HL-60 (cell line): ENCODE measurements at regions not wholly inside any gene's neighbourhood (a gene's known extent, or its start where the extent isn't known, plus 50 kb on each side); places are given as distances from the start of the nearest gene placed in this dataset.

ENCODE experiments used
- DNase-seq, 2 experiments: peaks; one replicate each; pipeline ENCODE4 v3.0.0-alpha.2; 2010 to 2020; ENCODE audit warnings: low read depth in 1 of 2, low spot score in 1 of 2
- H3K27ac ChIP-seq: fragments of 250-450 bp; sonication (Bioruptor Pico); replicated peaks from 2 replicates; pipeline ENCODE4 v1.5.1; 2020; ENCODE audit warnings: mild to moderate bottlenecking, moderate library complexity
- H3K27me3 ChIP-seq: fragments of 250-450 bp; sonication (Bioruptor Pico); 2 replicates; pipeline ENCODE4 v1.5.1; 2021; ENCODE audit warnings: mild to moderate bottlenecking, moderate library complexity; ENCODE audit not compliant: insufficient read depth, poor library complexity, severe bottlenecking
- H3K4me3 ChIP-seq: replicated peaks from 2 replicates; pipeline ENCODE4 v1.5.1; 2011; ENCODE audit warnings: mild to moderate bottlenecking, control low read depth, low read length; ENCODE audit not compliant: insufficient read depth
- GABPA ChIP-seq: IDR thresholded peaks from 2 replicates; pipeline ENCODE4 v1.6.1; 2012; ENCODE audit warnings: low read depth
- POLR2AphosphoS5 ChIP-seq: IDR thresholded peaks from 2 replicates; pipeline ENCODE4 v1.6.1; 2012; ENCODE audit warnings: low read depth
- REST ChIP-seq: IDR thresholded peaks from 2 replicates; pipeline ENCODE4 v1.6.1; 2012; ENCODE audit warnings: low read depth; ENCODE audit not compliant: insufficient replicate concordance
- SPI1 ChIP-seq: IDR thresholded peaks from 2 replicates; pipeline ENCODE4 v1.6.1; 2012; ENCODE audit warnings: low read depth, mild to moderate bottlenecking, borderline replicate concordance
- TF ChIP-seq, protein P1 (sequence below): IDR thresholded peaks from one replicate; pipeline ENCODE4 v1.5.1; 2011; ENCODE audit warnings: low read length, control low read depth, inconsistent platforms; ENCODE audit not compliant: insufficient read depth

GRCh38 chr5:40416588-40416987 lies 263.1 kb upstream of the PTGER4 start:
- H3K27ac ChIP-seq: no peak overlapping the region
- no peak overlapping the region for H3K4me3 ChIP-seq
- TF ChIP-seq, protein P1, sequence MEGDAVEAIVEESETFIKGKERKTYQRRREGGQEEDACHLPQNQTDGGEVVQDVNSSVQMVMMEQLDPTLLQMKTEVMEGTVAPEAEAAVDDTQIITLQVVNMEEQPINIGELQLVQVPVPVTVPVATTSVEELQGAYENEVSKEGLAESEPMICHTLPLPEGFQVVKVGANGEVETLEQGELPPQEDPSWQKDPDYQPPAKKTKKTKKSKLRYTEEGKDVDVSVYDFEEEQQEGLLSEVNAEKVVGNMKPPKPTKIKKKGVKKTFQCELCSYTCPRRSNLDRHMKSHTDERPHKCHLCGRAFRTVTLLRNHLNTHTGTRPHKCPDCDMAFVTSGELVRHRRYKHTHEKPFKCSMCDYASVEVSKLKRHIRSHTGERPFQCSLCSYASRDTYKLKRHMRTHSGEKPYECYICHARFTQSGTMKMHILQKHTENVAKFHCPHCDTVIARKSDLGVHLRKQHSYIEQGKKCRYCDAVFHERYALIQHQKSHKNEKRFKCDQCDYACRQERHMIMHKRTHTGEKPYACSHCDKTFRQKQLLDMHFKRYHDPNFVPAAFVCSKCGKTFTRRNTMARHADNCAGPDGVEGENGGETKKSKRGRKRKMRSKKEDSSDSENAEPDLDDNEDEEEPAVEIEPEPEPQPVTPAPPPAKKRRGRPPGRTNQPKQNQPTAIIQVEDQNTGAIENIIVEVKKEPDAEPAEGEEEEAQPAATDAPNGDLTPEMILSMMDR: no peak
- TF ChIP-seq REST (no peak), SPI1 (no peak), POLR2AphosphoS5 (no peak), GABPA (no peak)
- DNase-seq: no peak
- no peaks in the 10 kb centered on the region for H3K27me3 ChIP-seq

GRCh38 chr5:40416098-40416497 lies 263.6 kb upstream of the PTGER4 start:
- no peak for DNase-seq
- no peak overlapping the region for H3K4me3 ChIP-seq
- no peak overlapping the region for H3K27ac ChIP-seq
- TF ChIP-seq REST (no peak), GABPA (no peak), SPI1 (no peak), POLR2AphosphoS5 (no peak)
- TF ChIP-seq, protein P1: no peak
- no peaks in the 10 kb centered on the region for H3K27me3 ChIP-seq

DNA sequence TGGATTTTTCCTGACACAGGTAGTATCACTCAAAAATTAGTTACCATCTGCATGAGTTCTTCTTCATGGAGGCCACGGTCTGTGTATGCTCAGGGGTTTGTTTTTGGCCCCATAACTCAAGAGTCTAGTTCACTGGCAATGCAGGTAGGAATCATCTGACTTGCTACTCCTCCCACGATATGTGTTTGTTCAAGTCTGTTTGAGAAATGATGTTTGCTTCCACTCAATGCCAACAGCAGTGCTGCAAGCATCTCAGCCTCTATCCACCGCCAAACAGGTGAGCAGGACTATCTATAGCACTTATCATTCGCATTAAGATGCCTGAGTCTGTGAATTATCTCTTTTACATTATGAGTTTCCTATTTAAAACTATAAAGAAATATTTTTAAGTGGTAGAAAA lies 264.8 kb upstream of the PTGER4 start:
- H3K27me3 ChIP-seq: no peaks in the 10 kb centered on the region
- DNase-seq: no peak
- no peak for TF ChIP-seq SPI1
- TF ChIP-seq GABPA: no peak
- TF ChIP-seq POLR2AphosphoS5: no peak
- TF ChIP-seq, protein P1: no peak
- TF ChIP-seq REST: no peak
- no peak overlapping the region for H3K4me3 ChIP-seq
- no peak overlapping the region for H3K27ac ChIP-seq
